ENCODE measurements at regions not wholly inside any gene's neighbourhood (a gene's known extent, or its start where the extent isn't known, plus 50 kb on each side); places are given as distances from the start of the nearest gene placed in this dataset.
A peak's percentile ranks its signal among the peaks of the same experiment; 100 is the strongest.
"Not testable (repeated sequence)": the region's sequence is repeated elsewhere in the genome, so short reads cannot be mapped to it uniquely, and the experiment has no call there.

- peak; percentile 39 for DNase-seq
Measured at GRCh38 chr1:219430419-219430818, 182.5 kb downstream of the ZC3H11B start.

DNA sequence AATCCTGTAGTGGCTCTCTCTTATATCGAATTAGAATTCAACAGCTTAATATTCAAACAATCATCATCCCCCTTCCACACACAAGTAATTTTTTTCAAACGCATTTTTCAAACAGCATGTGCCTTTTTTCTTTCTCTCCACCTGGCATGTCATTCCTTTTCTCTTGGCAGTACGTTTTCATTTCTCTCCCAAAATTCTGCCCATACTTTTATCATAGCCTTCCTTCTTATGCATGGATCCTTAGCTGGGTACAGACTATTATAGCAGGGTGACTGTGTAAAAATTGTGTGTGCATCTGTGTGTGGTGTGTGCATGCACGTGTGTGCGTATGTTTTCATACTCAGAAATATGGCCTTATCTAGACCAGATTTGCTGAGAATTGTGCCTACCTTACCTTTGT is 184.3 kb downstream of the ZC3H11B start:
- DNase-seq: no peak

GRCh38 chr1:219427989-219428388 is 184.9 kb downstream of the ZC3H11B start:
- DNase-seq: no peak

DNA sequence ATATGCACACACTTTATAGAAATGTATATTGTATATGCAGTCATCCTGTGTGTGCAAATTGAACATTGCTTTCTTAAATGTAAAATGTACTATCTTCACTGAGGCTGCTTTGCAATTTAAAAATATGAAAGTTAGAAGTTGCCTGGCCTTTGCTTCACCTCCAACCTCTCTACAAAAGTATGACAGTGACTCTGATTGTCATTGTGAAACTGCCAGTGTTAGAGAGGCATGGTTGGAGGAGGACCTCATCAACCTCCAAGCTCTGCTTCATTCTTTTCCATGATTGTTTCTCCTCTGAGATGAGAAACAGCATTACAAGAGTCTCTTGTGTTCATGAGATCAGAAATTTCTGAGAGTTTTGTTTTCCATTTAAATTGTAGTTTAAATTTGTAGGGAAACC is 185.5 kb downstream of the ZC3H11B start:
- peak; percentile 52 for DNase-seq

GRCh38 chr1:219422811-219423598 is 189.9 kb downstream of the ZC3H11B start:
- DNase-seq: peak; percentile 77

DNA sequence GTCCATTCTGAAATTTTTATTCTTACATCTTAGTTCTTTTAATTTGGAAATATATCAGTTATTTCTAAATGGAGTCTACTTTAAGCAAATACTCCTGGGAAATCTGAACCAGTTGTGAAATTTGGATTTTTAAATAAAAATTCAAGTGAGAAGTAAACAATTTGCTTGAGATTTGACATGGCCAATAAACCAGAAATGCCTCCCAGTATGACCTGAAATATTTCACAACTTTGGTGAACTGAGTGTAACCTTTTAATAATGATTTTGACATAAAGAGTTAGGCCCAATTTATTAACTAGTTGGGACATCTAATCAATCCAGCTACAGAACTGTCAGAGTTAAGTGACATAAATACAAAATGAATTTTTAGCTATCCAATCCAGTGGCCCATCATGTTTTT is 192.0 kb downstream of the ZC3H11B start:
- no peak for DNase-seq

DNA sequence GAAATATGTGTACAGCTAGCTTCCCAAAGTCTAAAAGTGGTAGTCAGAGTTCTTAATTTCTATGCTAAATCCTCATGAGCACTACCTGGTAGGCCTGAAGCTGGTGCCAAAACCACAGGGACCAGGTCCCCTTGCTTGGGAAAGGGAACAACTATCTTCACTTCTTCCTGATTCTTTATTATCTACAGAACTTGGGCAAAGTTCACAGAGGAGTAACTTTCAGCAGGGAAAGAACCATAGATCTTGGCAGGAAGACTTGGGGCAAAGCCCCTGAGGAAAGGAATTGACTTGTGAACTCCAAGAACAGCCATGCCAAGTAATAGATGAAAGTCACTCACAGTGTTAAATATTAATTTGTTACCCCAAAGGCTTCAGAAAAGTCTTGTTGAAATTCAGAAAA is 193.0 kb downstream of the ZC3H11B start:
- no peak for DNase-seq

- no peak for DNase-seq
Measured at GRCh38 chr1:219419065-219419464, 193.8 kb downstream of the ZC3H11B start.

GRCh38 chr1:219417610-219418009 is 195.3 kb downstream of the ZC3H11B start:
- DNase-seq: no peak

- peak; percentile 71 for DNase-seq
Measured at GRCh38 chr1:219416598-219417238, 196.2 kb downstream of the ZC3H11B start.

GRCh38 chr1:219415915-219416314 is 197.0 kb downstream of the ZC3H11B start:
- DNase-seq: no peak

DNA sequence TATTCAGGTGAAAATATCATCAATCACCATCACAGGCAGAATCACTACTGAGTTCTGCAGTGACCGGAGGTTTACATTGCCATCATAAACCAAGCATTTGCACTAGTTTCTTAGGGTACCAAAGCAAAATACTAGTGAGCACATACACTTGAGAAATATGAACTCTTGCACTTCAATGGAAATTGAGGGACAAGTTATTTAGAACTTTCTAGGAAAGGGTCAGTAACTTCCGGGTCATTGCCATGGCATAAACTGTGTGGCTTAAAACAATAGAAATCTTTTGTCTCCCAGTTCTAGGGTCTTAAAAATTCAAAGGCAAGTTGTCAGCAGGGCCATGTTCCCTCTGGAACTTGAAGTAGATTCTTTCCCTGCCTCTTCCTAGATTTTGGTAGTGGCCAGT is 197.5 kb downstream of the ZC3H11B start:
- DNase-seq: no peak

GRCh38 chr1:219414250-219414649 is 198.7 kb downstream of the ZC3H11B start:
- DNase-seq: no peak

- DNase-seq: no peak
Measured at GRCh38 chr1:219413536-219413935, 199.4 kb downstream of the ZC3H11B start.

- no peak for DNase-seq
Measured at GRCh38 chr1:219412772-219413171, 200.1 kb downstream of the ZC3H11B start.

- DNase-seq: not testable (repeated sequence)
Measured at GRCh38 chr1:219410721-219411120, 202.2 kb downstream of the ZC3H11B start.

DNA sequence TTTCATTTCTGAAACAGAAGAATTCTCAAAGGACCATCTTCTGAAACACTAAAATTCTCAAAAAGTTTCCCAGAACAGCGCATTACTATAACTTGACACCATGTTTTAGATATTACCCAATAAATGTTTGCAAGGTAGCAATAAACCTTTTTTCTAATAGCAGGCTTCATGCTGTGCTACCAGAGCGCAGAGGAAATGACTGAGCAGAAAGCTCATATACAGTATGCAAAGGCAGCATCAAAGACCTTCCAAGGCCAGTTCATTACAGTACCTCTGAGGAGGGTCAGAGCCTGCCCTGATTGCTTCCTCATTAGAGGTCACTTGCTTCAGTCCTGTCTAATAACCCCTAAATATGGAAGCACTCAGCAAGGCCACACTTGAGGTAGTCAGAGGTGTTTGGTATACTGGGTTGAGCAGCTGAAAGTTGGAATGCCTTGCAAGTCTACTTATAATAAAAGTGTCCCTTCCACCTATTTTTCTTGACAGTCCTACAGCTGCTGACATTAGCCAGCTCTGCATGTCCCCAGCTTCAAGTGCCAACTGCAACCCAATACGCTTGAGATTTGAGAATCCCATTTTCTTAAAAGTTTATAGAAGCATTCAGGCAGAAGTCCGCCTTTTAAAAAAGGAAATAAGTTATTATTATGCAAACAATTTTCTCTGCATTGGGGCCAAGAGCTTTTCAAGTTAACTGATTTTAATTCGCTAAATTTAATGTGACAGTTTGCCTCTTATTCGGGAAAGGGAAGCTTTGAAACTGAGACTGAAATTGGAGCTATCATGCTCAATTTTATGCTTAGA is 207.2 kb downstream of the ZC3H11B start:
- DNase-seq: no peak

GRCh38 chr1:219404629-219405028 is 208.3 kb downstream of the ZC3H11B start:
- DNase-seq: no peak

DNA sequence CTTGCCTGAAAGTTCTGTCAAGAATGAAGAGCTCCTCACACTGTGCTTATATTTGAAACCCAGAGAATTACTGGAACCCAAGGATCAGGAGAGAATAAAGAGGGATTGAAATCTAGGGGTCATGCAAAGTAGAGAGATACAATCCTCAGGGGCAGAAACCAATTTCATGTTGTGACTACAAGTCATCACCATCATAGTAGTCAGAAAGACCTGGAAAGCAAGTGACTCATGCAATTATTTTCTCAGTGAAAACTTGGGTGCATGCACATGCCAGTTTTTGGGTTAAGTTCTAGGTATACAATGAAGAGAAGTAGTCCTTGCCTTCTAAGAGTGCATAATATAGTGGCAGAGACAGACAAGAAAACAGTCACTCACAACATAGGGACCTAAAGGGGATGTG is 210.0 kb downstream of the ZC3H11B start:
- no peak for DNase-seq

- DNase-seq: no peak
Measured at GRCh38 chr1:219401724-219402625, 210.9 kb downstream of the ZC3H11B start.

GRCh38 chr1:219399446-219399845 is 213.5 kb downstream of the ZC3H11B start:
- DNase-seq: no peak

DNA sequence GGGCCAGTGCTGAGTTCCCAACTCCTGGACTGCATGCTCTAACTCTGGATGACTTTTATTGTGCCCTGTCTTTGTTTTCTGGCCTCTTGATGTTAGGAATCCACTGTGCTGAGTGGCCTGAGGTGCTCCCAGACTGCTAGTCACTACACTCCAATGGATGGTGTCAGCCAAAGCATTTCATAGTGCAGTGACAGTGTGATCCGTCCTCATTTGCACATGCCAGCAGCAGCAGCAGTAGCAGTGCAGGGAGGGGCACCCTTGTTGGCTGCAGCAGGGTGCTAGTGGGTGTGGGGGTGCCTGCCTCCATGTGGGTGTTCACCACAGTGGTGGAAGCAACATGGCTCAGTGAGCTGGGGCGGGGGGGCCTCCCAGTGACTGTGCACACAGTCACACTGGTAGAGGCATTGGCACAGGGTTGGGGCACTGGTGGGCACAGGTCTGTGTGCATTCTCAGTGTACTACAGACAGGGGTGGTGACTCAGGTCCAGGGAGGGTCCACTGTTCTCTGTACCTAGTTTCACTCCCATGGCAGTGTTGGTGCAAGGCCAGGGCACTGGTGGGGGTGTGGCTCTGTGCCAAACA is 214.0 kb downstream of the ZC3H11B start:
- DNase-seq: no peak

Data from activated CD4-positive, alpha-beta T cell treated with anti-CD3 and anti-CD28 coated beads, Interleukin-10, Interleukin-2, amounts not matched to agents 100 ng/mL and 50 ng/mL, durations not matched to agents 16 hours and 8 hours (primary cell).